ENCODE measurements at regions not wholly inside any gene's neighbourhood (a gene's known extent, or its start where the extent isn't known, plus 50 kb on each side); places are given as distances from the start of the nearest gene placed in this dataset.

GRCh38 chr2:104704496-104705245 lies 149.2 kb upstream of the POU3F3 start:
- TF ChIP-seq CTCF (IDR thresholded peaks at IDR 0.05): no peak
- no peak for TF ChIP-seq POLR2A (IDR thresholded peaks at IDR 0.05)
